SK-N-SH (cell line): ENCODE measurements at regions not wholly inside any gene's neighbourhood (a gene's known extent, or its start where the extent isn't known, plus 50 kb on each side); places are given as distances from the start of the nearest gene placed in this dataset.

Source experiments
- CTCF ChIA-PET: fragments of 300-600, 350-600 bp; formaldehyde crosslinking; extraction: SDS; loops from one replicate; lab custom pipeline; 2021; lab: Yijun Ruan, JAX
- POLR2A ChIA-PET: fragments of 350-600 bp; sonication (Branson Sonifier 250); formaldehyde crosslinking; extraction: SDS; loops from one replicate; lab custom pipeline; 2020; ENCODE audit warnings: antibody characterized with exemption, inconsistent platforms; lab: Yijun Ruan, JAX
- DNase-seq: peaks from one replicate; pipeline ENCODE4 v3.0.0; 2012
- H2AFZ ChIP-seq: fragments of 200-600 bp; sonication (generic); 2 replicates; pipeline ENCODE4 v1.8.1; 2016; ENCODE audit warnings: antibody characterized with exemption, mild to moderate bottlenecking, low read depth
- H3F3A ChIP-seq: fragments of 200-600 bp; sonication (generic); replicated peaks from 2 replicates; pipeline ENCODE3; 2016; ENCODE audit warnings: antibody characterized with exemption, mild to moderate bottlenecking; ENCODE audit not compliant: insufficient read depth
- H3K27ac ChIP-seq, 2 experiments: fragments of 200-500 bp in 1 of 2; fragments of 200-600 bp in 1 of 2; sonication (Bioruptor generic) in 1 of 2; sonication (generic), shearing (Covaris generic) in 1 of 2; 2 replicates each; pipeline versions ENCODE4 v1.5.1 to v1.6.1; 2014 to 2016; ENCODE audit warnings: low read depth in 2 of 2, inconsistent platforms in 1 of 2, low read length in 1 of 2, mild to moderate bottlenecking in 1 of 2, mixed read lengths in 1 of 2
- H3K27me3 ChIP-seq: fragments of 200-600 bp; sonication (generic), shearing (Covaris generic); 2 replicates; pipeline ENCODE4 v1.6.1; 2016; ENCODE audit warnings: mixed run types; ENCODE audit not compliant: insufficient read depth
- H3K36me3 ChIP-seq, 2 experiments: fragments of 200-500 bp in 1 of 2; fragments of 200-600 bp in 1 of 2; sonication (Bioruptor generic) in 1 of 2; sonication (generic) in 1 of 2; replicated peaks in 1 of 2; 2 replicates each; pipeline versions ENCODE3 to v1.5.1; 2014 to 2016; ENCODE audit warnings: low read length in 1 of 2, mild to moderate bottlenecking in 1 of 2; ENCODE audit not compliant: insufficient read depth in 2 of 2, control insufficient read depth in 1 of 2
- H3K4me1 ChIP-seq, 2 experiments: fragments of 200-500 bp in 1 of 2; fragments of 200-600 bp in 1 of 2; sonication (Bioruptor generic) in 1 of 2; sonication (generic), shearing (Covaris generic) in 1 of 2; 2 replicates each; pipeline versions ENCODE4 v1.5.1 to v1.6.1; 2014 to 2016; ENCODE audit warnings: low read depth in 1 of 2, low read length in 1 of 2, mixed run types in 1 of 2; ENCODE audit not compliant: insufficient read depth in 2 of 2, control insufficient read depth in 1 of 2
- H3K4me2 ChIP-seq: fragments of 200-600 bp; sonication (generic), shearing (Covaris generic); 2 replicates; pipeline ENCODE4 v1.6.1; 2017; ENCODE audit warnings: mixed run types
- H3K4me3 ChIP-seq, 2 experiments: fragments of 200-500 bp in 1 of 2; fragments of 200-600 bp in 1 of 2; sonication (Bioruptor generic) in 1 of 2; sonication (generic), shearing (Covaris generic) in 1 of 2; 2 replicates each; pipeline versions ENCODE4 v1.5.1 to v1.8.1; 2014 to 2016; ENCODE audit warnings: low read depth in 2 of 2, inconsistent platforms in 1 of 2, low read length in 1 of 2, mild to moderate bottlenecking in 1 of 2, mixed read lengths in 1 of 2, moderate library complexity in 1 of 2
- H3K79me2 ChIP-seq: fragments of 200-600 bp; sonication (generic); 2 replicates; pipeline ENCODE4 v1.8.1; 2017; ENCODE audit warnings: mild to moderate bottlenecking; ENCODE audit not compliant: insufficient read depth
- H3K9ac ChIP-seq: fragments of 200-600 bp; sonication (generic); 2 replicates; pipeline ENCODE4 v1.6.1; 2017; ENCODE audit warnings: mixed run types
- H3K9me2 ChIP-seq: fragments of 200-600 bp; sonication (generic); 2 replicates; pipeline ENCODE4 v1.6.1; 2017; ENCODE audit warnings: mixed run types
- H3K9me3 ChIP-seq: fragments of 200-600 bp; sonication (generic); 2 replicates; pipeline ENCODE4 v1.6.1; 2017; ENCODE audit warnings: mixed run types, mild to moderate bottlenecking, moderate library complexity
- H4K20me1 ChIP-seq: fragments of 200-600 bp; sonication (generic); 2 replicates; pipeline ENCODE4 v1.6.1; 2017; ENCODE audit warnings: mild to moderate bottlenecking, mixed run types; ENCODE audit not compliant: insufficient read depth
- CHD2 ChIP-seq: fragments of 150-350 bp; IDR thresholded peaks from 2 replicates; pipeline ENCODE4 v1.6.1; 2018; ENCODE audit warnings: low read length; ENCODE audit not compliant: partially characterized antibody
- ELF1 ChIP-seq: IDR thresholded peaks from 2 replicates; pipeline ENCODE4 v1.4.0; 2012
- EP300 ChIP-seq, 2 experiments: IDR thresholded peaks; 2 replicates each; pipeline versions ENCODE4 v1.4.0 to v1.6.1; 2012; ENCODE audit warnings: borderline replicate concordance in 1 of 2, low read depth in 1 of 2, low read length in 1 of 2
- FOSL2 ChIP-seq: IDR thresholded peaks from 2 replicates; pipeline ENCODE4 v1.4.0; 2012; ENCODE audit warnings: low read depth, mild to moderate bottlenecking, moderate library complexity, borderline replicate concordance
- FOXM1 ChIP-seq: IDR thresholded peaks from 2 replicates; pipeline ENCODE4 v1.4.0; 2012; ENCODE audit warnings: low read depth, mild to moderate bottlenecking
- GABPA ChIP-seq: IDR thresholded peaks from 2 replicates; pipeline ENCODE4 v1.4.0; 2012; ENCODE audit warnings: low read depth, mild to moderate bottlenecking
- MEF2A ChIP-seq: IDR thresholded peaks from 2 replicates; pipeline ENCODE4 v1.4.0; 2012; ENCODE audit warnings: low read depth, borderline replicate concordance
- MXI1 ChIP-seq: IDR thresholded peaks from 2 replicates; pipeline ENCODE4 v1.6.1; 2012; ENCODE audit warnings: mild to moderate bottlenecking, low read depth, low read length, improper control_type of control experiment
- NFIC ChIP-seq: IDR thresholded peaks from 2 replicates; pipeline ENCODE4 v1.4.0; 2012; ENCODE audit warnings: borderline replicate concordance
- POLR2AphosphoS5 ChIP-seq: IDR thresholded peaks from 2 replicates; pipeline ENCODE4 v1.6.1; 2012; ENCODE audit warnings: low read depth, low read length
- RAD21 ChIP-seq: IDR thresholded peaks from 2 replicates; pipeline ENCODE4 v1.6.1; 2012; ENCODE audit warnings: mild to moderate bottlenecking, low read length
- RXRA ChIP-seq: IDR thresholded peaks from 2 replicates; pipeline ENCODE4 v1.4.0; 2012; ENCODE audit warnings: low read depth, mild to moderate bottlenecking, borderline replicate concordance
- SIN3A ChIP-seq: IDR thresholded peaks from 2 replicates; pipeline ENCODE4 v1.6.1; 2012; ENCODE audit warnings: low read depth, mild to moderate bottlenecking, low read length, moderate library complexity, borderline replicate concordance
- TAF1 ChIP-seq: IDR thresholded peaks from 2 replicates; pipeline ENCODE4 v1.6.1; 2012; ENCODE audit warnings: low read depth, mild to moderate bottlenecking, low read length, moderate library complexity, borderline replicate concordance
- TCF12 ChIP-seq: IDR thresholded peaks from 2 replicates; pipeline ENCODE4 v1.4.0; 2012
- YY1 ChIP-seq: IDR thresholded peaks from 2 replicates; pipeline ENCODE4 v1.4.0; 2012; ENCODE audit warnings: low read depth, mild to moderate bottlenecking
- WGBS: methylation state at CpG from one replicate; pipeline ENCODE4 v1.1.6; 2017; ENCODE audit warnings: low lambda C conversion rate; 5-methylcytosine and 5-hydroxymethylcytosine counted together
- TF ChIP-seq, protein P1 (sequence below): IDR thresholded peaks from 2 replicates; pipeline ENCODE4 v1.4.0; 2012; ENCODE audit warnings: low read depth, borderline replicate concordance
- TF ChIP-seq, protein P2 (sequence below): fragments of 200-600 bp; sonication (generic); IDR thresholded peaks from 2 replicates; pipeline ENCODE4 v1.6.1; 2017; ENCODE audit warnings: antibody characterized with exemption, mild to moderate bottlenecking, moderate library complexity
- TF ChIP-seq, protein P3 (sequence below): IDR thresholded peaks from 2 replicates; pipeline ENCODE4 v1.6.1; 2012; ENCODE audit warnings: mild to moderate bottlenecking, low read depth, low read length, moderate library complexity

DNA sequence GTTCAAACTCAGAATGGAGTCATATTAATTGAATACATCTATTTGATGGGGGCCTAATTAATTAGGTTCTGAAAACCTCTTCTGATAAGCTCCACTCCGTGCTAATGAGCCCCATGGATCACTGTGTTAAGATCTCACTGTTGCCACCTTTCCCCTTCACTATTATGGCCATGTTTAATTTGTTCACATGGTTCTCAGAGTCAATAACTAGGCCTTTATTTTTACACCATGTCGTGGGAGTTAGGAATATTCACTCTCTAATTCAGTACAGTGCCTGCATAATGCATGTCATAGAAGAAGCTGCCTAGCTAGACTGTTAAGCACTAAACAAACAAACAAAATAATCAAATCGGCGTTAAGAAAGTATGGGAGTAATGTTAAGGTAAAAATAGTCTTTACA is 84.9 kb downstream of the EDEM1 start:
- TF ChIP-seq, protein P1, sequence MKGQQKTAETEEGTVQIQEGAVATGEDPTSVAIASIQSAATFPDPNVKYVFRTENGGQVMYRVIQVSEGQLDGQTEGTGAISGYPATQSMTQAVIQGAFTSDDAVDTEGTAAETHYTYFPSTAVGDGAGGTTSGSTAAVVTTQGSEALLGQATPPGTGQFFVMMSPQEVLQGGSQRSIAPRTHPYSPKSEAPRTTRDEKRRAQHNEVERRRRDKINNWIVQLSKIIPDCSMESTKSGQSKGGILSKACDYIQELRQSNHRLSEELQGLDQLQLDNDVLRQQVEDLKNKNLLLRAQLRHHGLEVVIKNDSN: no peak
- no peak for TF ChIP-seq YY1
- TF ChIP-seq TCF12: no peak
- TF ChIP-seq SIN3A: no peak
- TF ChIP-seq MEF2A: no peak
- no peak for TF ChIP-seq ELF1
- TF ChIP-seq, protein P2, sequence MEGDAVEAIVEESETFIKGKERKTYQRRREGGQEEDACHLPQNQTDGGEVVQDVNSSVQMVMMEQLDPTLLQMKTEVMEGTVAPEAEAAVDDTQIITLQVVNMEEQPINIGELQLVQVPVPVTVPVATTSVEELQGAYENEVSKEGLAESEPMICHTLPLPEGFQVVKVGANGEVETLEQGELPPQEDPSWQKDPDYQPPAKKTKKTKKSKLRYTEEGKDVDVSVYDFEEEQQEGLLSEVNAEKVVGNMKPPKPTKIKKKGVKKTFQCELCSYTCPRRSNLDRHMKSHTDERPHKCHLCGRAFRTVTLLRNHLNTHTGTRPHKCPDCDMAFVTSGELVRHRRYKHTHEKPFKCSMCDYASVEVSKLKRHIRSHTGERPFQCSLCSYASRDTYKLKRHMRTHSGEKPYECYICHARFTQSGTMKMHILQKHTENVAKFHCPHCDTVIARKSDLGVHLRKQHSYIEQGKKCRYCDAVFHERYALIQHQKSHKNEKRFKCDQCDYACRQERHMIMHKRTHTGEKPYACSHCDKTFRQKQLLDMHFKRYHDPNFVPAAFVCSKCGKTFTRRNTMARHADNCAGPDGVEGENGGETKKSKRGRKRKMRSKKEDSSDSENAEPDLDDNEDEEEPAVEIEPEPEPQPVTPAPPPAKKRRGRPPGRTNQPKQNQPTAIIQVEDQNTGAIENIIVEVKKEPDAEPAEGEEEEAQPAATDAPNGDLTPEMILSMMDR: no peak
- TF ChIP-seq, protein P3, sequence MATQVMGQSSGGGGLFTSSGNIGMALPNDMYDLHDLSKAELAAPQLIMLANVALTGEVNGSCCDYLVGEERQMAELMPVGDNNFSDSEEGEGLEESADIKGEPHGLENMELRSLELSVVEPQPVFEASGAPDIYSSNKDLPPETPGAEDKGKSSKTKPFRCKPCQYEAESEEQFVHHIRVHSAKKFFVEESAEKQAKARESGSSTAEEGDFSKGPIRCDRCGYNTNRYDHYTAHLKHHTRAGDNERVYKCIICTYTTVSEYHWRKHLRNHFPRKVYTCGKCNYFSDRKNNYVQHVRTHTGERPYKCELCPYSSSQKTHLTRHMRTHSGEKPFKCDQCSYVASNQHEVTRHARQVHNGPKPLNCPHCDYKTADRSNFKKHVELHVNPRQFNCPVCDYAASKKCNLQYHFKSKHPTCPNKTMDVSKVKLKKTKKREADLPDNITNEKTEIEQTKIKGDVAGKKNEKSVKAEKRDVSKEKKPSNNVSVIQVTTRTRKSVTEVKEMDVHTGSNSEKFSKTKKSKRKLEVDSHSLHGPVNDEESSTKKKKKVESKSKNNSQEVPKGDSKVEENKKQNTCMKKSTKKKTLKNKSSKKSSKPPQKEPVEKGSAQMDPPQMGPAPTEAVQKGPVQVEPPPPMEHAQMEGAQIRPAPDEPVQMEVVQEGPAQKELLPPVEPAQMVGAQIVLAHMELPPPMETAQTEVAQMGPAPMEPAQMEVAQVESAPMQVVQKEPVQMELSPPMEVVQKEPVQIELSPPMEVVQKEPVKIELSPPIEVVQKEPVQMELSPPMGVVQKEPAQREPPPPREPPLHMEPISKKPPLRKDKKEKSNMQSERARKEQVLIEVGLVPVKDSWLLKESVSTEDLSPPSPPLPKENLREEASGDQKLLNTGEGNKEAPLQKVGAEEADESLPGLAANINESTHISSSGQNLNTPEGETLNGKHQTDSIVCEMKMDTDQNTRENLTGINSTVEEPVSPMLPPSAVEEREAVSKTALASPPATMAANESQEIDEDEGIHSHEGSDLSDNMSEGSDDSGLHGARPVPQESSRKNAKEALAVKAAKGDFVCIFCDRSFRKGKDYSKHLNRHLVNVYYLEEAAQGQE: no peak
- TF ChIP-seq MXI1: no peak
- H3K9me3 ChIP-seq: no peaks in the 10 kb centered on the region
- WGBS: 52% methylated on average over 4 of the region's 4 CpGs
- no peak overlapping the region for H3K4me3 ChIP-seq
- DNase-seq: no peak
- no peaks in the 10 kb centered on the region for H3F3A ChIP-seq
- no peak overlapping the region for H3K9ac ChIP-seq
- no peaks in the 10 kb centered on the region for H3K36me3 ChIP-seq
- ChIA-PET POLR2A (no interaction called here), CTCF (no interaction called here)
- no peak overlapping the region for H3K4me2 ChIP-seq
- no peaks in the 10 kb centered on the region for H3K79me2 ChIP-seq
- no peaks in the 10 kb centered on the region for H4K20me1 ChIP-seq
- H3K27ac ChIP-seq: no peak overlapping the region
- H3K9me2 ChIP-seq: no peaks in the 10 kb centered on the region
- no peaks in the 10 kb centered on the region for H3K27me3 ChIP-seq
- no peak overlapping the region for H2AFZ ChIP-seq
- no peaks in the 10 kb centered on the region for H3K4me1 ChIP-seq

DNA sequence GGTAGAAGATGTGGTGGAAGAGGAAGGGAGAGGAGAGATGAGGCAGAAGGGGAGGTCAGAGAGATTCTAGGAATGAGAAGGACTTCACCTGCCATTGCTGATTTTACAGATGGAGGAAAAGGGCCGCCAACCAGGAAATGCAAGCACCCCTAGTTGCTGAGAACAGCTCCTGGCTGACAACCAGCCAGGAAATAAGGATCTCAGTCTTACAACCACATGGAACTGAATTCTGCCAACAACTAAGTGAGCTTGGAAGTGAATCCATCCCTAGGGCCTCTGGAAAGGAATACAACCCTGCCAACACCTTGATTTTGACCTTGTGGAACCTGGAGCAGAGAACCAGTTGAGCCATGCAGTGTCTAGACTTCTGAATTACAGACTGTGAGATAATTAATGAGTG is 86.6 kb downstream of the EDEM1 start:
- Histone ChIP-seq H3K9me3 (no peaks in the 10 kb centered on the region), H3K4me2 (no peak overlapping the region)
- WGBS: 54% methylated on average over 1 of the region's 1 CpG
- no peak for TF ChIP-seq FOXM1
- TF ChIP-seq CHD2: no peak
- TF ChIP-seq EP300 (IDR thresholded peaks at IDR 0.05; ENCODE audit: borderline replicate concordance in 1 of 2, low read depth in 1 of 2, low read length in 1 of 2): no peak
- no peak for TF ChIP-seq NFIC
- no peak for TF ChIP-seq GABPA
- TF ChIP-seq RAD21: no peak
- no peak for TF ChIP-seq TAF1
- no peak for TF ChIP-seq FOSL2
- TF ChIP-seq, protein P1: no peak
- TF ChIP-seq MEF2A: no peak
- no peak for TF ChIP-seq POLR2AphosphoS5
- TF ChIP-seq RXRA: no peak

More for the DNA sequence above, 86.6 kb downstream of the EDEM1 start:
- no peaks in the 10 kb centered on the region for H3K36me3 ChIP-seq
- DNase-seq: no peak
- no peaks in the 10 kb centered on the region for H3F3A ChIP-seq
- H3K9ac ChIP-seq: no peak overlapping the region
- H3K79me2 ChIP-seq: no peaks in the 10 kb centered on the region
- no peak overlapping the region for H2AFZ ChIP-seq
- no peak overlapping the region for H3K4me3 ChIP-seq
- H3K9me2 ChIP-seq: no peaks in the 10 kb centered on the region
- no peaks in the 10 kb centered on the region for H4K20me1 ChIP-seq
- H3K4me1 ChIP-seq: no peaks in the 10 kb centered on the region
- no peak overlapping the region for H3K27ac ChIP-seq
- CTCF ChIA-PET: interaction anchor here (1.0 kb wide), 1 partner anchor 12 kb away, joined by 3 read pairs; no protein-coding TSS in a partner anchor
- POLR2A ChIA-PET: interaction anchor here (0.5 kb wide), 1 partner anchor 103 kb away, joined by 3 read pairs; no protein-coding TSS in a partner anchor
- no peaks in the 10 kb centered on the region for H3K27me3 ChIP-seq
